GM19035 (cell line): ENCODE measurements at regions not wholly inside any gene's neighbourhood (a gene's known extent, or its start where the extent isn't known, plus 50 kb on each side); places are given as distances from the start of the nearest gene placed in this dataset.
"Not testable (repeated sequence)": the region's sequence is repeated elsewhere in the genome, so short reads cannot be mapped to it uniquely, and the experiment has no call there.

Source experiments
- ATAC-seq: cut with Tn5 transposase; IDR thresholded peaks from one replicate; pipeline ENCODE4 v1.9.1; 2021; ENCODE audit not compliant: unreplicated experiment

DNA sequence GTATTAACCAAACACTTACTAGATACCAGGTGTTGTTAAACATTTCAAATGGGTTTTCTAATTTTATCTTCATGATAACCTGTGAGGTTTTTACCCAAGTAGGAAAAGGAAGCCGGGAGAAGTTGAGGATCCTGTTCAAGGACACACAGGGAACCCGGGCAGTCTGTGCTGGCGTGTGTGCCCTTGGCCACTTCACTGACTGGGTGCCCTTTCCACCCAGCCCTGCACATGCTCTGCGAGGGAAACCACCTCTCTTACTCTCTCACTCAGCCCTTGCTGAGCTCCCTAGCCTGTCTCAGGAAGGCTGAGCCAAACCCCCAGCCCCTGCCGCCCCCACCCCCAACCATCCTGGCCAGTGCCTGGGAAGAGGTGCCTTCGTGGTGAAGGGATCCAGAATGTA, 51.8 kb downstream of the TEX44 start:
- no peak for ATAC-seq

DNA sequence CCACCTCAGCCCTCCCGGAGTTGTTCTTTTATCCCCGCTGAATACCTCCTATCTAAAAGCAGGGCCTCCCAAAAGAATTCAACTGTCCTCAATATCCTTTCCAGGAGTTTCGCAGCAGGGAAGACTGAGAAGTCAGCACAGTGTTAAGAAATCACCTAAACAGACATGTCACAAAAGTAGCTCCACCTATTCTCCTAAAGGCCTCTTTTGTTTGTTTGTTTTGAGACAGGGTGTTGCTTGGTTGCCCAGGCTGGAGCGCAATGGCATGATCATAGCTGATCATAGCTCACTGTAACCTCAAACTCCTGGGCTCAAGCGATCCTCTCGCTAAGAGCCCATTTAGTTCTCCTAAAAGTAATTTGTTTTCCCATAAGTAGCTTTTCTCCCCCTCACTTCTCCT, 53.8 kb downstream of the TEX44 start:
- ATAC-seq, result no peak

GRCh38 chr2:231648579-231649174, 56.0 kb downstream of the TEX44 start:
- peak; percentile 56 for ATAC-seq

DNA sequence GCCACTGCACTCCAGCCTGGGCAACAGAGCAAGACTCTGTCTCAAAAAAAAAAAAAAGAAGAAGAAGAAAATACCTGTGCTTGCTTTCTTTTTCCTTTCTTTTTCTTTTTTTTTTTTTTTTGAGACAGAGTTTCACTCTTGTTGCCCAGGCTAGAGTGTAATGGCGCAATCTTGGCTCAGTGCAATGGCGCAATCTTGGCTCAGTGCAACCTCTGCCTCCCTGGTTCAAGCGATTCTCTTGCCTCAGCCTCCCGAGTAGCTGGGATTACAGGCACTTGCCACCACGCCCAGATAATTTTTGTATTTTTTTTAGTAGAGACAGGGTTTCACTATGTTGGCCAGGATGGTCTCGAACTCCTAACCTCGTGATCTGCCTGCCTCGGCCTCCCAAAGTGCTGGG, 56.8 kb upstream of the PTMA start:
- ATAC-seq, result not testable (repeated sequence)

- ATAC-seq, result no peak
Observed at GRCh38 chr2:231655488-231655887, 52.8 kb upstream of the PTMA start.

- no peak for ATAC-seq
Observed at GRCh38 chr2:231655894-231656293, 52.4 kb upstream of the PTMA start.
